NB4 (cell line): ENCODE measurements at regions not wholly inside any gene's neighbourhood (a gene's known extent, or its start where the extent isn't known, plus 50 kb on each side); places are given as distances from the start of the nearest gene placed in this dataset.

ENCODE experiments used
- CTCF ChIP-seq: IDR thresholded peaks from one replicate; pipeline ENCODE4 v1.5.1; 2012; ENCODE audit warnings: low read depth, low read length
- MYC ChIP-seq: IDR thresholded peaks from 2 replicates; pipeline ENCODE4 v1.6.1; 2011; ENCODE audit warnings: low read depth, low read length
- TF ChIP-seq, protein P1 (sequence below): IDR thresholded peaks from 2 replicates; pipeline ENCODE4 v1.6.1; 2011; ENCODE audit warnings: low read depth, low read length

DNA sequence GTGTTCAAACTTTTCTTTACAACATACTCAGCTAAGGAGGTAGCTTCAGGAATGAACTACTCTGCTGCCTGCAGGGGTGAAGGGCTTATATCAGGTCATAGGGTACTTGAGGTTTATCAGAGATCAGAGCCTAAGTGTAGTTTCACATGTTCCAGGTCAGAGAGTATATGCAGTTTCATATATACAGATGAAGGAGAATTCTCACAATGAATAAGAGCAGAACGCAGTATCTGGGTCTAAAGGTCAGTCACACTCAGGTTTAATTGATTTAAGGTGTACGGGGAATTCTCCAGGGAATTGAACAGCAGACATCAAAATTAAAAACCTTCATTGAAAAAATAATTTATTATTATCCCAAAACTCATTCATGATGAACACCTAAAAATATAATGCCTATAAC lies 700.6 kb downstream of the TECRL start:
- TF ChIP-seq CTCF (no peak), MYC (no peak)
- TF ChIP-seq, protein P1, sequence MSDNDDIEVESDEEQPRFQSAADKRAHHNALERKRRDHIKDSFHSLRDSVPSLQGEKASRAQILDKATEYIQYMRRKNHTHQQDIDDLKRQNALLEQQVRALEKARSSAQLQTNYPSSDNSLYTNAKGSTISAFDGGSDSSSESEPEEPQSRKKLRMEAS: no peak
